A549 (cell line): ENCODE measurements at regions not wholly inside any gene's neighbourhood (a gene's known extent, or its start where the extent isn't known, plus 50 kb on each side); places are given as distances from the start of the nearest gene placed in this dataset.

Source experiments
- ATAC-seq, 2 experiments: fragments of 200-7000 bp in 1 of 2; fragments of >200 bp in 1 of 2; cut with Nextera tagmentation in 1 of 2; cut with Tn5 transposase in 1 of 2; 3 replicates each; pipeline versions ENCODE4 v1.8.0 to v1.9.1; 2018 to 2020; ENCODE audit warnings: mild to moderate bottlenecking in 1 of 2, moderate library complexity in 1 of 2
- CTCF ChIA-PET: fragments of 300-600 bp; sonication (Branson Sonifier 250); formaldehyde crosslinking; extraction: SDS; loops from one replicate; lab custom pipeline; 2021; ENCODE audit warnings: antibody characterized with exemption, inconsistent platforms; lab: Yijun Ruan, JAX
- POLR2A ChIA-PET: fragments of 350-600 bp; formaldehyde crosslinking; extraction: SDS; loops from one replicate; lab custom pipeline; 2021; ENCODE audit warnings: antibody characterized with exemption, inconsistent platforms; lab: Yijun Ruan, JAX
- DNase-seq, 2 experiments: peaks; one replicate each; pipeline versions ENCODE4 v3.0.0 to v3.0.0-alpha.2; 2011 to 2016; ENCODE audit warnings: low read depth in 1 of 2, low spot score in 1 of 2
- FAIRE-seq: peaks from 2 replicates; lab custom pipeline; 2011; peaks lifted over from hg19 to GRCh38; lab: Jason Lieb, UNC
- H3K27ac ChIP-seq, 2 experiments: fragments of >200 bp; sonication (Bioruptor Twin); formaldehyde crosslinking; 3 replicates each; pipeline ENCODE4 v1.5.1; 2016 to 2017
- H3K4me1 ChIP-seq: fragments of >200 bp; sonication (Bioruptor Twin); formaldehyde crosslinking; 3 replicates; pipeline ENCODE4 v1.6.1; 2016
- H3K4me2 ChIP-seq: fragments of >200 bp; sonication (Bioruptor Twin); formaldehyde crosslinking; 3 replicates; pipeline ENCODE4 v1.6.1; 2016
- H3K4me3 ChIP-seq: fragments of >200 bp; sonication (Bioruptor Twin); formaldehyde crosslinking; 3 replicates; pipeline ENCODE4 v1.5.1; 2016
- H3K9me3 ChIP-seq: fragments of >200 bp; sonication (Bioruptor Twin); formaldehyde crosslinking; 3 replicates; pipeline ENCODE4 v1.6.1; 2016
- CBX8 ChIP-seq: fragments of 200-600 bp; sonication (generic); IDR thresholded peaks from 2 replicates; pipeline ENCODE4 v1.6.1; 2016
- EHF ChIP-seq: fragments of 250-450 bp; sonication (Bioruptor Pico); IDR thresholded peaks from 2 replicates; pipeline ENCODE4 v1.5.0; 2020; ENCODE audit warnings: mild to moderate bottlenecking
- HOXB5 ChIP-seq: fragments of 250-450 bp; sonication (Bioruptor Pico); IDR thresholded peaks from 2 replicates; pipeline ENCODE4 v1.5.0; 2020; ENCODE audit warnings: mild to moderate bottlenecking, moderate library complexity
- KDM1A ChIP-seq: fragments of 200-600 bp; sonication (generic); IDR thresholded peaks from 2 replicates; pipeline ENCODE4 v1.6.1; 2016; ENCODE audit warnings: low read depth, mild to moderate bottlenecking
- MAZ ChIP-seq: fragments of 150-350 bp; IDR thresholded peaks from 2 replicates; pipeline ENCODE4 v1.6.1; 2014; ENCODE audit warnings: antibody characterized with exemption, low read depth, low read length, borderline replicate concordance
- PHF8 ChIP-seq: fragments of 200-600 bp; sonication (generic); IDR thresholded peaks from 2 replicates; pipeline ENCODE4 v1.6.1; 2016; ENCODE audit warnings: low read depth, mild to moderate bottlenecking, antibody characterized with exemption, moderate library complexity, borderline replicate concordance
- POLR2A ChIP-seq: IDR thresholded peaks from 2 replicates; pipeline ENCODE4 v1.6.1; 2012; ENCODE audit warnings: mild to moderate bottlenecking, low read length
- RNF2 ChIP-seq: fragments of 200-600 bp; sonication (generic); IDR thresholded peaks from 2 replicates; pipeline ENCODE4 v1.6.1; 2016; ENCODE audit warnings: low read depth, mild to moderate bottlenecking, antibody characterized with exemption, moderate library complexity, borderline replicate concordance
- TP53 ChIP-seq: fragments of 250-450 bp; sonication (Bioruptor Pico); IDR thresholded peaks from 2 replicates; pipeline ENCODE4 v1.5.0; 2021; ENCODE audit warnings: mild to moderate bottlenecking, moderate library complexity
- ZNF302 ChIP-seq: fragments of 250-450 bp; sonication (Bioruptor Pico); IDR thresholded peaks from 2 replicates; pipeline ENCODE4 v1.9.0; 2021; ENCODE audit warnings: inconsistent platforms, mild to moderate bottlenecking, moderate library complexity
- ZSCAN20 ChIP-seq: fragments of 250-450 bp; sonication (Bioruptor Pico); IDR thresholded peaks from 2 replicates; pipeline ENCODE4 v1.8.0; 2022; ENCODE audit warnings: mild to moderate bottlenecking, moderate library complexity
- WGBS: methylation state at CpG from one replicate; pipeline ENCODE4 v1.1.6; 2017; ENCODE audit errors: missing lambda C conversion rate; 5-methylcytosine and 5-hydroxymethylcytosine counted together
- TF ChIP-seq, protein P1 (sequence below): fragments of 150-350 bp; IDR thresholded peaks from 2 replicates; pipeline ENCODE4 v1.6.1; 2014; ENCODE audit warnings: low read depth, mild to moderate bottlenecking, low read length
- TF ChIP-seq, protein P2 (sequence below): fragments of 250-450 bp; sonication (Bioruptor Pico); IDR thresholded peaks from 2 replicates; pipeline ENCODE4 v1.5.0; 2021; ENCODE audit warnings: mild to moderate bottlenecking, moderate library complexity, borderline replicate concordance
- TF ChIP-seq, protein P3 (sequence below): fragments of >200 bp; sonication (Bioruptor Twin); formaldehyde crosslinking; IDR thresholded peaks from 3 replicates; pipeline ENCODE4 v1.5.1; 2016

DNA sequence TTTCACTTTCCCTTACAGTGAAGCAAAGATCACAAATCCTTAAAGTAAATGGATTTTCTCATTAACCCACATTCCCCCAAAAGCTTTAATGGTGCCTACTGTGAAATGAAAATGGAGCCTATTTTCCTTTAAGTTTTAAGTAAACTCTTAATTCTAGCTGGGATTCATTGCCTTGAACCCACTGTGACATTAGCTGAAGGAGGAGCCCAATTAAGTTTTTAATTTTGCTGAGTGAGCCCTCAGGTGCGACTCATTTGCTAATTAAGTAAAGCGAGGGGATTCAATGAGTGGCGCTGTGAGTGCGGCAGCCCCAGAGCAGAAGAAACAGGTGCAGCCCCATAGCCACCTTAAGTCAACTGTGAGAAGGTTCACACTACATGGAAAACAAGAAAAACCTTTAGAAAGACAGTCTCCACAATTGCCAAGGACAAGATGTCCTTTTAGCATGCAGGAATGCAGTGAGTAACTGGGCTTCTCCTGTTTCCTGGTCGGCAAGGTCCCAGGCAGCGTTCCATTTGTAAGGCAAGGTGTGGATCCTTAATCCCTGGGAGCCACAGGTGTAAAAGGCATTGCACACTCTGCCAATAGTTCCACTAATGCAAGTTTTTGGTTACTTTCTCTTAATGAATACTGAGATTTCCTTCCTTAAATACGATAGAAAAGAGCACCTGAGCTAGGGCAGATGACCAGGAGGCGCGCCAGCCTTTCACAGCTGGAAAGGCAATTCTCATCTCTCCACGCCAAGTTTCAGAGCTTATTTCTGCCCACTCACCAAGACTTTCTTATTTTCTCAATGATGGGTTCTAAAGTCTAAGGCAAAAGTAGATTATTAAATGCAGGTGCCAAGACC is 87.7 kb downstream of the TMEM18 start (continued):
- TF ChIP-seq HOXB5 (CRISPR knock-in tag) (no peak), MAZ (no peak)

DNA sequence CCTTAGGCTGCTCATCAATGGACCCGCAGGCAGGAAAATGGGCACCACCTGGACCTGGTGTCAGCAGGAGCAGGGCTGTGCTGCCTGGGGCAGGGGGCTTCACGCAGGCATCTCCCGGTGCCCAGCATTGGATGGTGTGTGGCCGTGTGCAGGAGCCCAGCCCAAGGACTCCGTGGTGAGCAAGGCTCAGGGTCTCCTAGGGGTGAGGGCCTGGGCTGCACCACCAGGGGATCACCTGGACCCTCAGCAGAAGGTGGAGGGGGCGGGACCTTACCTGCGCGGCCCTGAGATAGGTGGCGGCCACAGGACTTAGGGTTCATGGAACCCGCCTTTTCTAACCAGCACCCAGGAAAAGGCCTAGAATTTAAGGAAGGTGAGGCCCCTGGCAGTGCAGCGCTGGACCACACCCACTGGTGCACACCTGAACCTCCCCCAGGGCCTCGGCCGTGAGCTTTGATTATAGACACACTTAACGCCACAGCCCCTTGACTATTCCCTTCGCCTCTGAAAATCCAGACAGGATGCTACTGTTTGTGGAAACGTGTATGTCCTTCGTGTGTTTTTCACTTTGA is 89.0 kb downstream of the TMEM18 start:
- POLR2A ChIA-PET: no interaction called here
- FAIRE-seq (no peak), ATAC-seq (no peak), DNase-seq (no peak)
- WGBS: 47% methylated on average over 12 of the region's 17 CpGs
- Histone ChIP-seq H3K4me3 (no peak overlapping the region), H3K4me2 (no peak overlapping the region), H3K9me3 (no peaks in the 10 kb centered on the region), H3K4me1 (no peaks in the 10 kb centered on the region), H3K27ac (no peak overlapping the region)
- CTCF ChIA-PET: no interaction called here
- TF ChIP-seq PHF8: no peak
- TF ChIP-seq, protein P1, sequence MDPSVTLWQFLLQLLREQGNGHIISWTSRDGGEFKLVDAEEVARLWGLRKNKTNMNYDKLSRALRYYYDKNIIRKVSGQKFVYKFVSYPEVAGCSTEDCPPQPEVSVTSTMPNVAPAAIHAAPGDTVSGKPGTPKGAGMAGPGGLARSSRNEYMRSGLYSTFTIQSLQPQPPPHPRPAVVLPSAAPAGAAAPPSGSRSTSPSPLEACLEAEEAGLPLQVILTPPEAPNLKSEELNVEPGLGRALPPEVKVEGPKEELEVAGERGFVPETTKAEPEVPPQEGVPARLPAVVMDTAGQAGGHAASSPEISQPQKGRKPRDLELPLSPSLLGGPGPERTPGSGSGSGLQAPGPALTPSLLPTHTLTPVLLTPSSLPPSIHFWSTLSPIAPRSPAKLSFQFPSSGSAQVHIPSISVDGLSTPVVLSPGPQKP: no peak
- TF ChIP-seq CBX8: no peak
- no peak for TF ChIP-seq ZNF302 (CRISPR knock-in tag)
- TF ChIP-seq, all 56 proteins: peak for 0

DNA sequence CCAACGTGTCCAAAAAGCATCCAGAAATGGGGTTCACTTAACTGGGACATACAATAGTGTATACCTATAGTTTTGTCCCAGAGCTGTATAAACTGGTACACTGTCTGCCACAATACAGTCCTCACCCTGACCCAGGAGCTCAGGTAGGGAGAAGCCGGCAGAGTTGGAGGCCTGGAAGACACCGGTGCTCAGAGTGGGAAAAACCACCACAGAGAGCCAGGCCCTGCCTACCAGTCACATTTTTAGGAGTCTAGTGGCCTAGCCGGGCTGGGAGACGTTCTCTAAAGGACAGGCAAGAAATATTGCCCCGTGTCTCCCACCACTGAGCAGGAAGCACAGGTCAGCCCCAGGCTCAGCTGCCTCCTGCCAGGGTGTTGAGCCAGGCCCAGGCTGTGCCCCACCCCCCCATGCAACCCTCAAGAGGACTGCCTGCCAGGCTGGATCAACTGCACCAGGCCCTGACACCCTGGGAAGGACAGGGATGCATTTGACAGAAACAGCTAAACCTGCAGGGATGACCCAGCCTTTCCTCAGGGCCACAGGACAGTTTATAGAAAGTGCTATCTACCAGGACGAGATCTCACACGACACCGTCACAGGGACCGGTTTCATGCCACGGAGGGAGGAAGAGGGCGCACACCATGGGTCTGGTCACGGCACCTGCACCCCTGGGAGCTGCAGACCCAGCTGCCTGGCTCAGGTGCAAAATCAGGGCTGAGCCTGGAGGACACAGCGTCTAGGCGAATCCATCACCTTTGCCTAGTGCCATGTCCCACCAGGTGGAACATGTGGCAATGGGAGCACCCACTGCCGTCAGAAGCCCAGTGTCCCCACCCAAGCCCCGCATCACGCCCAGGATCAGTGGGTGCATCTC is 89.9 kb downstream of the TMEM18 start:
- H3K4me2 ChIP-seq: no peak overlapping the region
- no peak overlapping the region for H3K4me3 ChIP-seq
- no peak for DNase-seq
- FAIRE-seq: no peak
- no peak overlapping the region for H3K27ac ChIP-seq
- no peaks in the 10 kb centered on the region for H3K9me3 ChIP-seq
- ChIA-PET POLR2A (no interaction called here), CTCF (no interaction called here)
- ATAC-seq: peak in 1 of 2 experiments; percentile 27; a peak in 2 of 6 replicates
- H3K4me1 ChIP-seq: no peaks in the 10 kb centered on the region
- WGBS: 44% methylated on average over 17 of the region's 18 CpGs
- TF ChIP-seq, protein P2, sequence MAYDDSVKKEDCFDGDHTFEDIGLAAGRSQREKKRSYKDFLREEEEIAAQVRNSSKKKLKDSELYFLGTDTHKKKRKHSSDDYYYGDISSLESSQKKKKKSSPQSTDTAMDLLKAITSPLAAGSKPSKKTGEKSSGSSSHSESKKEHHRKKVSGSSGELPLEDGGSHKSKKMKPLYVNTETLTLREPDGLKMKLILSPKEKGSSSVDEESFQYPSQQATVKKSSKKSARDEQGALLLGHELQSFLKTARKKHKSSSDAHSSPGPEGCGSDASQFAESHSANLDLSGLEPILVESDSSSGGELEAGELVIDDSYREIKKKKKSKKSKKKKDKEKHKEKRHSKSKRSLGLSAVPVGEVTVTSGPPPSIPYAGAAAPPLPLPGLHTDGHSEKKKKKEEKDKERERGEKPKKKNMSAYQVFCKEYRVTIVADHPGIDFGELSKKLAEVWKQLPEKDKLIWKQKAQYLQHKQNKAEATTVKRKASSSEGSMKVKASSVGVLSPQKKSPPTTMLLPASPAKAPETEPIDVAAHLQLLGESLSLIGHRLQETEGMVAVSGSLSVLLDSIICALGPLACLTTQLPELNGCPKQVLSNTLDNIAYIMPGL (CRISPR knock-in tag): no peak
- TF ChIP-seq RNF2 (no peak), POLR2A (no peak), TP53 (CRISPR knock-in tag) (no peak), KDM1A (no peak), MAZ (no peak), EHF (CRISPR knock-in tag) (no peak), ZSCAN20 (CRISPR knock-in tag) (no peak)
- TF ChIP-seq, protein P3, sequence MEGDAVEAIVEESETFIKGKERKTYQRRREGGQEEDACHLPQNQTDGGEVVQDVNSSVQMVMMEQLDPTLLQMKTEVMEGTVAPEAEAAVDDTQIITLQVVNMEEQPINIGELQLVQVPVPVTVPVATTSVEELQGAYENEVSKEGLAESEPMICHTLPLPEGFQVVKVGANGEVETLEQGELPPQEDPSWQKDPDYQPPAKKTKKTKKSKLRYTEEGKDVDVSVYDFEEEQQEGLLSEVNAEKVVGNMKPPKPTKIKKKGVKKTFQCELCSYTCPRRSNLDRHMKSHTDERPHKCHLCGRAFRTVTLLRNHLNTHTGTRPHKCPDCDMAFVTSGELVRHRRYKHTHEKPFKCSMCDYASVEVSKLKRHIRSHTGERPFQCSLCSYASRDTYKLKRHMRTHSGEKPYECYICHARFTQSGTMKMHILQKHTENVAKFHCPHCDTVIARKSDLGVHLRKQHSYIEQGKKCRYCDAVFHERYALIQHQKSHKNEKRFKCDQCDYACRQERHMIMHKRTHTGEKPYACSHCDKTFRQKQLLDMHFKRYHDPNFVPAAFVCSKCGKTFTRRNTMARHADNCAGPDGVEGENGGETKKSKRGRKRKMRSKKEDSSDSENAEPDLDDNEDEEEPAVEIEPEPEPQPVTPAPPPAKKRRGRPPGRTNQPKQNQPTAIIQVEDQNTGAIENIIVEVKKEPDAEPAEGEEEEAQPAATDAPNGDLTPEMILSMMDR: no peak
